HG03135 (cell line): ENCODE measurements at regions not wholly inside any gene's neighbourhood (a gene's known extent, or its start where the extent isn't known, plus 50 kb on each side); places are given as distances from the start of the nearest gene placed in this dataset.
"Not testable (repeated sequence)": the region's sequence is repeated elsewhere in the genome, so short reads cannot be mapped to it uniquely, and the experiment has no call there.

Experiments
- ATAC-seq: cut with Tn5 transposase; IDR thresholded peaks from one replicate; pipeline ENCODE4 v1.9.1; 2021; ENCODE audit warnings: mild to moderate bottlenecking, moderate library complexity; ENCODE audit not compliant: unreplicated experiment

DNA sequence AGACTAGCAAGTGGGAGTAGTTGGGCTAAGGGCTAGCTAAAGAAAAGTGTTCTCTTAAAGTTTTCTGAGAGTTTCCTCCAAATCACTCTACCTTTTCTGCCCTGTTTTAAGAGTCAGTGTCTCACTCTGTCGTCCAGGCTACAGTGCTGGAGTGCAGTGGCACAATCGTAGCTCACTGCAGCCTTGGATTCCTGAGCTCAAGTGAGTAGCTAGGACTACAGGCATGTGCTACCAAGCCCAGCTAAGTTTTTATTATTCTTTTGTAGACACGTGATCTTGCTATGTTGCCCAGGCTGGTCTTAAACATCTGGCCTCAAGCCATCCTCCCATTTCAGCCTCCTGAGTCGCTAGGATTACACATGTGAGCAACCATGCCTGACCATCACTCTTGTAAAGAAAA is 378.9 kb downstream of the CAAP1 start:
- ATAC-seq: no peak

DNA sequence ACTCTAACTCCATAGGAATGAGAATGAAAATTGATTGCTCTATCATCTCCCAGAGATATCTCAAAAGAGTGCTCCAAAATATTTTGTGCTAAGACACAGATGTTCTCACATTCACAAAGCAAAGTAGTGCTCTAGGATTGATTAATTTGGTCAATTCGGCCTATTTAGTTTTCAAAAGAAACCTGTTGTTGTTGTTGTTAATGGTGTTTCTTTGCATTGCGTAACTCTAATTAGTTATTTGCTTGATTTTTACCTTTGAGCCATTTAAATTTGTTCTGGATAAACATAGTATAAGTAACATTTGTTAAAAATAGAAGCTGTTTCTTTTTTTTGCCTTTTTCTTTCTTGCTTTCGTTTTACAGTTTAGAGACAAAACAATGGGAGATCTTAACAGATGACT is 382.5 kb downstream of the CAAP1 start:
- no peak for ATAC-seq

DNA sequence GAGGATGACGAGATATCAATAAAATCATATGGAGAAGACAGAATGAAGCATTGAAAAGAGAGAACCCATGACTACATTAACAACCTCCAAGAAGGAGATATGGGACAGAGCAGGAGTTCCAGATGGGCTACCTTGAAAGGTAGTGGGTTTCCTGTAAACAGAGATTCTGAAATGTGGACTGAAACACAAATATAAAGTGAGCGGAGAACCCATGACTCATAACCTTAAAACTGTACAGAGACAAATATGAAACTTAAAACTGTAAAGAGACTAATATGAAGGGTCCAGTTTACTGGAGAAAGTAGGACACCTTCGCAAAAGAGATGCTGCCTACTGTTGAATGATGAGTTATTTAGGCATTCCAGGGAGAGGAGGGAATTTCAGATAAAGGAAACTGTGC is 383.7 kb downstream of the CAAP1 start:
- no peak for ATAC-seq

DNA sequence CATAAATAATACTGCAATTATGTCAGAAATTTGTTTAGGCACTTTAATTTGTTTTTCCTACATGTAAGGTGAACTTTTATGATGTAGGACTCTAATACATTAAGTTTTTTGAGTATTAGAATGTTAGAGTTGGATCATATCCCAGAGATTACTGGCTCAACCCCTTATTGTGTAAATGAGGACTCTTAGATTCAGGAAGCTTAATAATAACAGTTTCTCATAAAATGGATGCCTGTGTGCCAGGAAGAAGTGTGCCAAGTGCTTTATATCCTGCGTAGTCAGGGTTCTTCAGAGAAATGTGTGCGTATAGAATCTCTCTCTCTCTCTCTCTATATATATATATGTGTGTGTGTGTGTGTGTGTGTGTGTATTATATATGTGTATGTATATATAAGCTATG is 388.5 kb downstream of the CAAP1 start:
- no peak for ATAC-seq

DNA sequence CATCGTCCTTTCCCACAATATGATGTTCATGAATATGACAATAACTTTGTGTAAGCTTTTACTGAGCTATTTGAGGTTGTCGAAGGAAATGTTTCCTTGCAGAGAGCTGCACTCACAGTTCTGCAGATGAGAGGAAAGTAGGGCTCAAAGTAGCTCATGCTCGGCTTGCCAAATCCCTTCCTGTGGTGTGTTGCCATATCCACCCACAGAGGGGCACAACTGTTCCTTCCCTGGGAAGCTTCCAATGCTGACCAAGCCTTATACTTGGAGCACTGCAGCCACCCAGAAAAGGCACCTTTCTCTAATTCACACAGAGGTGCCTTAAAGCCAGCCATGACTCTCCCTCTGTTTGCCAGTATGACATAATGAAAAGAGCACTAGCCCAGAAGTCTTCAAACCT is 390.3 kb downstream of the CAAP1 start:
- no peak for ATAC-seq

DNA sequence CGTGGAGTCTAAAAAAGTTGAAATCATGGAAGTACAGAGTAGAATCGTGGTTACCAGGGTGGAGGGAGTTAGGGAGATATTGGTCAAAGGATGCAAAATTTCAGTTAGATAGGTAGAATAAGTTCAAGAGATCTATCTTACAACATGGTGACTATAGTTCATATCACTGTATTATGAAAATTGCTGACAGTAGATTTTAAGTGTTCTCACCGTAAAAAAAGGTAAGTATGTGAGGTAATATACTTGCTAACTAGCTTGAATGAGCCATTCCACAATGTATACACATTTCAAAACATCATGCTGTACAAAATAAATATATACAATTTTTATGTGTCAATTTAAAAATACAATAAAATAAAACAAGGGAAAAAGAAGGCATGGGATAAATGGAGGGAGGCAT is 392.1 kb downstream of the CAAP1 start:
- ATAC-seq: no peak

DNA sequence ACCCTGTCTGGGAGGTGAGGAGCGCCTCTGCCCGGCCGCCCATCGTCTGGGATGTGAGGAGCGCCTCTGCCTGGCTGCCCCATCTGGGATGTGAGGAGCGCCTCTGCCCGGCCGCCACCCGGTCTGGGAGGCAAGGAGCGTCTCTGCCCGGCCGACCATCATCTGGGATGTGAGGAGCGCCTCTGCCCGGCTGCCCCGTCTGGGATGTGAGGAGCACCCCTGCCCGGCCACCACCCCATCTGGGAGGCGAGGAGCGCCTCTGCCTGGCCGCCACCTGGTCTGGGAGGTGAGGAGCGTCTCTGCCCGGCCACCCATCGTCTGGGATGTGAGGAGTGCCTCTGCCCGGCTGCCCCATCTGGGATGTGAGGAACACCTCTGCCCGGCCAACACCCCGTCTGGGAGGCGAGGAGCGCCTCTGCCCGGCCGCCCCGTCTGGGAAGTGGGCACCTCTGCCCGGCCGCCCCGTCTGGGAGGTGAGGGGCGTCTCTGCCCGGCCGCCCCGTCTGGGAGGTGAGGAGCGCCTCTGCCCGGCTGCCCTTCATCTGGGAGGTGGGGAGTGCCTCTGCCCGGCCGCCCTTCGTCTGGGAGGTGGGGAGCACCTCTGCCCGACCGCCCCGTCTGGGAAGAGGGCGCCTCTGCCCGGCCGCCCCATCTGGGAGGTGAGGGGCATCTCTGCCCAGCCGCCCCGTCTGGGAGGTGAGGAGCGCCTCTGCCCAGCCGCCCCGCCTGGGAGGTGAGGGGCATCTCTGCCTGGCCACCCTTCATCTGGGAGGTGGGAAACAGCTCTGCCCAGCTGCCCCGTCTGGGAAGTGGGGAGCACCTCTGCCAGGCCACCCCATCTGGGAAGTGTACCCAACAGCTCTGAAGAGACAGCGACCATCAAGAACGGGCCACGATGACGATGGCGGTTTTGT is 399.7 kb downstream of the CAAP1 start:
- not testable (repeated sequence) for ATAC-seq

DNA sequence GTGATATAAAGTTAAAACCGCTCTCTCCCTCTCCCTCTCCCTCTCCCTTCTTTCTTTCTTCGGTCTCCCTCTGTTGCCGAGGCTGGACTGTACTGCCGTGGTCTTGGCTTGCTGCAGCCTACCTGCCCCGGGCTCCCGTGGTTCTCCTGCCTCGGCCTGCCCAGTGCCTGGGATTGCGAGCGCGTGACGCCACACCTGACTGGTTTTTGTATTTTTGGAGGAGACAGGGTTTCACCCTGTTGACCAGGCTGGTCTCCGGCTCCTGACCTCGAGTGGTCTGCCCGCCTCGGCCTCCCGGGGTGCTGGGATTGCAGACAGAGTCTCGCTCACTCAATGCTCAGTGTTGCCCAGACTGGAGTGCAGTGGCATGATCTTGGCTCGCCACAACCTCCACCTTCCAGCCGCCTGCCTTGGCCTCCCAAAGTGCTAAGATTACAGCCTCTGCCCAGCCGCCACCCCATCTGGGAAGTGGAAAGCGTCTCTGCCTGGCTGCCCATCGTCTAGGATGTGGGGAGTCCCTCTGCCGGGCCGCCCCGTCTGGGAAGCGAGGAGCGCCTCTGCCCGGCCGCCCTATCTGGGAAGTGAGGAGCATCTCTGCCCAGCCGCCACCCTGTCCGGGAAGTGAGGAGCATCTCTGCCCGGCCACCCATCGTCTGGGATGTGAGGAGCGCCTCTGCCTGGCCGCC is 400.5 kb downstream of the CAAP1 start:
- not testable (repeated sequence) for ATAC-seq

DNA sequence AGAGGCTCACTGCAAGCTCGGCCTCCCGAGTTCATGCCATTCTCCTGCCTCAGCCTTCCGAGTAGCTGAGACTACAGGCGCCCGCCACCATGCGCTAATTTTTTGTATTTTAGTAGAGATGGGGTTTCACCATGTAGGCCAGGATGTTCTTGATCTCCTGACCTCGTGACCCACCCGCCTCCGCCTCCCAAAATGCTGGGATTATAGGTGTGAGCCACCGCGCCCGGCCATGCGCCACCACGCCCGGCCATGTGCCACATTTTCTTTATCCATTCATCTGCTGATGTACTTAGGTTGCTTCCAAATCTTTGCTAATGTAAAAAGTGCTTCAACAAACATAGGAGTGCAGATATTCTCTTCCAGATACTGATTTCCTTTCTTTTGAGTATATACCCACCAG is 408.6 kb downstream of the CAAP1 start:
- ATAC-seq: no peak

DNA sequence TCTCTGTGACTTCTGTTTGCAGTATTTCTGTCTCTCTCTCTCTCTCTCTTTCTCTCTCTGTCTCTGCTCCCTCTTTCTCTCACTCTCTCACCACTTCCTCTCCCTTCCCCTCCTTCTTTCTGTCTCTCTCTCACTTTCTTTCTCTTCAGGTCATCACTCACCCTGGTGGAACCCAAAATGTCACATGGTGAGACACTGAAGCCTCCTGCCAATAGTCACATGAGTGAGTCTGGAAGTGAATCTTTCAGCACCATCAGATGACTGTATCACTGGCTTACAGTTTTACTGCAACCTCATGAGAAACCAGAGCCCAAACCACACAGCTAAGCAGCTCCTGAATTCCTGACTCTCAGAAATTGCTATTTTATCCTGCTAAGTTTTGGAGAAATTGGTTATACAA is 414.6 kb downstream of the CAAP1 start:
- ATAC-seq: no peak

DNA sequence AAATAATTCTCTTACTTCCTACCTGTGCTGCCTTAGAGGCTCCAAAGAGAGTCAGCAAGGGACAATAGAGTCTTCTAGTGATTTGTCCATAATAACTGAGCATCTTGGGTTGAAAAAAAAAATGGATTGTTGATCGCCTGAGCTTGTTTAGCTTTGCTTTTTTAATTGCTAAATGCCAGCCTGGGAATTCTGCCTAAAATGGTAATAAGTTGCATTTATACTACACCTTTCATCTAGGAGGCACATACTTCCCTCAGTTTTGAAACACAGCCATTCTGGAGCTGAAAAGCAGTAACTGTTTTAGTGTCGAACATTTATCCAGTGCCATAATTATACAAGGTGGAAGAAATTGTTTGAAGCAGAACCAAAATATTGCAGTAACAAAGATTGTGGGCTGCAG is 421.3 kb downstream of the CAAP1 start:
- ATAC-seq: no peak

DNA sequence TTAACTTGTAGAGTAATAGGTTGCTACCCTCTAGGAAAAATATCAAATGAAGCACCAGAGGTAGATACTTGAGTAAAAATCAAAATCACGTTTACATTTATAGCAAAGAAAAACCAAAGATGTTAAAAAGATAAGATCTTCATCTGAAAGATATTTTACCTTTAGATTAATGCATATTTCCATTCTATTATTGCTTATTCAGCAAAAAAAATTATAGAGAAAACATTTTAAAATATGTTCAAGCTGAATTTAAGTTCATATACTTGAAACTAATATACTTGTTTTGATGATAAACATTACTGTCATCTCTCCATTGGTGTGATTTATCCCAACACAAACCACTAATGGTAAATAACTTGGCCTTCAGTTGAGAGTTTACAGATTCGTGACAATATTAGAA is 422.3 kb downstream of the CAAP1 start:
- ATAC-seq: no peak

DNA sequence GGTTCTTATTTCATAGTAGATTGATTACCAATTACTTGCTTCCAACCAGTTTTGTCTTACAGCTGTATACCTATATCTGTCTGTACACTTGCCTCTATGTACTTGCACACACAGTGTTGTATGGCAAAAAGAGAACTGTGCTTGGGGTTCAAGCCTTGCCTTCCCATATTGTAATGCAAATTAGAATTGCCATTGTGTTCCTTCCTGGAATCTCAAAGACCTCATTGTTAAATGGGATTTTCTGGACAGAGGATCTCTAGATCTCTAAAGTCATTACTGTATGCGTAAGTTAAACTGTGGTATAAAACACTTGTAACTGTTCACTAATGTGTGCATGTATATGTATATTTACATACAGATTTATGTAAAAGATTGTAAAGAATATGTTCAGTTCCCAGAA is 428.8 kb downstream of the CAAP1 start:
- ATAC-seq: no peak

DNA sequence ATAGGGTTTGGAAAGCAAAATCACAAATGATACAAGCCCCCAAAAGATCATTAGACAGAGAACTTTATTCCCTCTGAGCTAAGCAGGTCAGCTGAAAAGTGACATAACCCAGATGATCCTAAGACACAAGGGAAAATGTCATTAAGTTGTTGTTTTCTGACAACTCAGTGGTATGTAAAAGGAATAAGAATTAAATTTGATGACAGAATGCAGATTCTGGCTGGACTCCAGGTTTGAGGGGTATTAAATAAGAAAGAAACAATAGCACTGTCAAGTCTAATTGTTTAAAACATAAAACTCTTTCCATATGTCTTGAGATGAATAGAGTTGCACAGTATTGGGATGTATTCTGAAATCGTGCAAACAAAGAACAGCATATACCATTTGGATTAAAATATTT is 429.9 kb downstream of the CAAP1 start:
- no peak for ATAC-seq

DNA sequence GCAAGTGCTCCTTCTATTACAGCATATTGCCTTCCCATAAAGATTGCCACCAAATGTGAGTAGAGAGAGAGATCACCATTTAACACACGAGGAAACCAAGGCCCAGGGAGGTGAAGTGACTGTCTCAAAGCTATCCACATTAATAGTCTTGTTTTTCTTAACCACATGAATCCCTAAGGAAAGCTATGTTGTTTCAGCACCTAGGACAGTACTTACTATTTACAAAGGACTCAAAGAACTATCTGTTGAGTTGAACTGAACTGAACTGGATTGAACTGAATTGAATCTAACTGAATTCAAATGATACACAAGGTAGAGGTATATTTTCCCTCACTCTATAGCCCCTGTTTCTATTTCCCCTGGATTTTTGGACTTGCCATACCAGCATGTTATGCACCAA is 430.4 kb downstream of the CAAP1 start:
- no peak for ATAC-seq

DNA sequence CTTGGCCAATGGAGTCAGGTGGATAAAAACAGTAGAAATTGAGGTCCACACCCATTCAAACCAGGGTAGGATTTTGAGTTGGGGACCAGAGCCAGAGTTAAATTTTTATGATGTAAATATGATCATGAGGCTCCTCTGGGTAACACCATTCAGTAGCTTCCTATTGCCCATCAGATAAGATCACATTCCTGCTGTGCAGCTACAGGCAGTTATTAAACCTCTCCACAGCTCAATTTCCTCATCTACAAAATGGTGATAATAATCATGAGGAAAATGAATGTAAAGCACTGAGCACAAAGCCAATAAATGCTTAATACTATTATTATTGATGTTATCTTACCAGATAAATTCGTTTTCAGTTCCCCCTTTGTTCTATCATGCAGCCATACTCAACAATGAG is 432.0 kb downstream of the CAAP1 start:
- ATAC-seq: no peak

DNA sequence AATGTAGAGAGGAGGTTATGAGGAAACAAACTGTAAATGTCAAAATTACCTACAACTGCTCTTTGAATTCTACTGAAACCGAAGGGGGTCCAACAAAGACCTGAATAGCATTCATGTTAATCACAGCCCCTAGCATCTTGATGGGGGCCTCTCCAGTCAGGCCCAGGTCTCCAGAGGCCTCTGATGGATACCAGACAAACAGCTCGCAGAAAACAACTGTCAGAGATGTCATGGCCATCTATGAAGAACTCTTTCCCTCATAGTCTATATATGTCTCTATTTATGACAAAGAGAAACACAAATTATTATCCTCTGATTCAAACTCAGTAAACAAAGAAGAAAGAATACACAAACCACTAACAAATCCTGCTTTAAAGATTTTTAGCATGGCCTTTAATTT is 432.6 kb downstream of the CAAP1 start:
- ATAC-seq: no peak

DNA sequence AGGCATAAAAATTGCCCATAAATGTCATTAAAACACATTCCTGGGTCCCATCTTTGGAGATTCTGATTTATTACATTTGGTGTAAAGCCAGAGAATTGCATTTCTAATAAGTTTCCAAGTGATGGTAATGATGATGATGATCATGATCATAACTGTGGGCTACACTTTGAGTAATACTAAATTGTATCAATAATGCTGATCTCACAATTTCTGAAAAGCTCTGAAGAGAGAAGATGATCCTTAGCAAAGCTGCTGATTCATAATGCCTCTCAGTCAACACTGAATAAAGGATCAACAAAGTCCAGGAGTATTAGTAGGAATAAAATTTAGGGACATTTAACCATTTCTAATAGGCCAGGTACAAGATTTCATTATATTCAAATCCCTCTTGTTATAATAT is 434.5 kb downstream of the CAAP1 start:
- ATAC-seq: no peak

DNA sequence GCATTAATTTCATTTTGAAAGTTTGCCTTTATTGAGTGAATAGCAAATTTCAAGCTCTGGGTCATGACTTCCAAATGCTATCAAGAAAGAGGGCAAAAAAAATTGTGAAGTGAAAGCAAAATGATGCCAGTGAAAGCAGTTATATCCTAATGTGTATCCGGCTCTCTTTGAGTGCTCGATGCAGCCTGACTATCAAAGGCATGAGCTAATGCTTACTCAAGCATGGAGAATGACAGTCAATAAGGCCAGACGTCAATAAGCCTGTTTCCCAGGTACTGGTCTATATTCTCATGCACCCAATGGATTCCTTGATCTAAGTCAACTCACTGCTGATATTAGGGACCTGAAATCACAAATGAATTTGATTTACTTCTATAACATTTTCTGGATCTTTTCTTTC is 435.5 kb downstream of the CAAP1 start:
- no peak for ATAC-seq

DNA sequence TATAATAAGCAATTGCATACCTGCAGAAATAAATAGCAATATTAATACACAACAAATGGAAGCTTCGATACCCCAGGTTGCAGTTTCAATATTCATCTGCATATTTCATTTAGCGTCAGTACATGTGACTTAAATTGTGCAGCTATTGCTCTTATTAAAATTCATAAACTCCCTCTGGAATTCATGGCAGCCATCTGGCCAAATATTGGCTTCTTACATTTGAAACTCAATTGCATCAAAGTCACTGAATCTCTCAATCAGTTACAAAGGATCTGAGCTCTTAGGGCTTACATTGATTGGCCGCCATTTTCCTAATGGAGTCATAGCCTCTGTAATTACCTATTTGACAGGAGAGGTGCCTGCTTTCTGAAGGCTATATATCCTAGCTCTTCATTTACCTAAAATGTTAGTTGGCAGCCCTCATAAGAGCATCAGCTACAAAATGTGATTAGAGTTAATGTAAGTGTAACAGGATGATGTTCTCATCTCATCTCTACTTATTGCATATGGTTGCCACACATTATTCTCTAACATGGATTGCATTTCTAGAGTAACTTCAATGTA is 453.5 kb downstream of the CAAP1 start:
- ATAC-seq: no peak

DNA sequence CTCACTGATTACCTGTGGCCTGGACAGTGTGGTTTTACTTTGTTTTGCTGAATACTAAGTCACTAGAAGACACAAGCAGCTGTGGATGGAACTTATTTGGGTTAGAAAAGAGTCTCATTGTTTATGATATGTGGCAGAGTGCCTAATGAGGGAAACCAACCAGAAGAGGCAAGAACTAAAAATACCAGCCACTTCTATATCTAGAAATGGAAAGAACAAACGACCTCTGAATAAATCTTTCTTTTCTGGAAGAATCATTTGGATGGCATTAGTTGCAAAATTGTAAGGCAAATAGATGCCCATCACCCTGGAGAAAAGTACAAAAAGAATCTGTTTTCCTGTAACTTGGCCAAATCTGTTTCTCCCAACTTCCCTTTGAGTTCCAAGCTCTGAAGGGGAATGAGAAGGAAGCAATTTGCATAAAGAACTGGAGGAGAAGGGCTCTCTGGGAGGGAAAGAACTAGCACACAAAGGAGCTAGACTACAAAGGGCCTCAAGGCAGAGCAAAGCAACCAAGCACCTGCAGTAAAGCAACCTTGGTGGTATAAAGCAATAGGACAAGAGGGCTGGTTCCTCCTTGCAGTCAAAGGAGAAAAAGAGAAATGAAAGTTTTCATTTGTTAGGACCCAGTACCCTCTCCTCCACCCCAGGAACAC is 455.4 kb downstream of the CAAP1 start:
- no peak for ATAC-seq
